GM12878 (cell line): ENCODE measurements at regions not wholly inside any gene's neighbourhood (a gene's known extent, or its start where the extent isn't known, plus 50 kb on each side); places are given as distances from the start of the nearest gene placed in this dataset.

ENCODE experiments used
- ATAC-seq: fragments of 200-7000 bp; cut with Tn5 transposase; 3 replicates; pipeline ENCODE4 v1.9.1; 2020; ENCODE audit warnings: mild to moderate bottlenecking, moderate library complexity
- BruUV-seq: library from RNA; stranded (reverse); fragments of 400-500 nt; replicated peaks from 2 replicates; lab custom pipeline; 2021; lab: Mats Ljungman, UMichigan
- CTCF ChIA-PET: fragments of 300-600 bp; sonication (Branson Sonifier 250); formaldehyde crosslinking; extraction: SDS; loops from one replicate; lab custom pipeline; 2021; ENCODE audit warnings: inconsistent platforms; lab: Yijun Ruan, JAX
- POLR2A ChIA-PET: fragments of 350-600 bp; formaldehyde crosslinking; extraction: SDS; loops from one replicate; lab custom pipeline; 2021; ENCODE audit warnings: inconsistent platforms; lab: Charles Lee
- RAD21 ChIA-PET: fragments of 300-600 bp; sonication (Branson Sonifier 250); formaldehyde crosslinking; loops from one replicate; lab custom pipeline; 2023; ENCODE audit warnings: antibody characterized with exemption; ENCODE audit not compliant: unreplicated experiment; lab: Charles Lee
- SMC1A ChIA-PET: fragments of 300-600 bp; sonication (Branson Sonifier 250); formaldehyde crosslinking; loops from one replicate; lab custom pipeline; 2023; ENCODE audit not compliant: unreplicated experiment, uncharacterized antibody; lab: Charles Lee
- DNase-seq: peaks from one replicate; pipeline ENCODE4 v3.0.0-alpha.2; 2011; ENCODE audit warnings: low read depth, low spot score
- FAIRE-seq: peaks from 3 replicates; lab custom pipeline; 2011; peaks lifted over from hg19 to GRCh38; lab: Jason Lieb, UNC
- H2AFZ ChIP-seq: 2 replicates; pipeline ENCODE4 v1.6.0; 2011; ENCODE audit warnings: low read depth, low read length, control low read depth; ENCODE audit not compliant: control insufficient read depth
- H3K27ac ChIP-seq: 2 replicates; pipeline ENCODE4 v1.5.1; 2011; ENCODE audit warnings: control low read depth; ENCODE audit not compliant: control insufficient read depth, insufficient read depth
- H3K27me3 ChIP-seq, 2 experiments: replicated peaks in 1 of 2; 2 replicates each; pipeline versions ENCODE4 v1.6.0 to v1.6.1; 2011; ENCODE audit warnings: low read length in 1 of 2; ENCODE audit not compliant: control insufficient read depth in 2 of 2, insufficient read depth in 2 of 2
- H3K36me3 ChIP-seq, 2 experiments: 2 replicates each; pipeline ENCODE4 v1.5.1; 2011; ENCODE audit warnings: low read length in 1 of 2; ENCODE audit not compliant: control insufficient read depth in 2 of 2, insufficient read depth in 2 of 2
- H3K4me1 ChIP-seq: 2 replicates; pipeline ENCODE4 v1.6.1; 2011; ENCODE audit warnings: mild to moderate bottlenecking, low read length, moderate library complexity, mixed read lengths; ENCODE audit not compliant: control insufficient read depth, insufficient read depth
- H3K4me2 ChIP-seq: 2 replicates; pipeline ENCODE4 v1.6.0; 2011; ENCODE audit warnings: control low read depth; ENCODE audit not compliant: control insufficient read depth, insufficient read depth
- H3K4me3 ChIP-seq: fragments of 200-600 bp; sonication (generic); 2 replicates; pipeline ENCODE4 v1.5.1; 2016
- H3K79me2 ChIP-seq: 2 replicates; pipeline ENCODE4 v1.6.0; 2011; ENCODE audit warnings: low read length; ENCODE audit not compliant: control insufficient read depth, insufficient read depth
- H3K9ac ChIP-seq: 2 replicates; pipeline ENCODE4 v1.8.0; 2011; ENCODE audit warnings: low read length, control low read depth, mixed read lengths; ENCODE audit not compliant: control insufficient read depth, insufficient read depth
- H3K9me3 ChIP-seq: replicated peaks from 3 replicates; pipeline ENCODE4 v1.5.1; 2011; ENCODE audit warnings: mild to moderate bottlenecking, low read length; ENCODE audit not compliant: control insufficient read depth, insufficient read depth
- H4K20me1 ChIP-seq: 2 replicates; pipeline ENCODE4 v1.6.0; 2011; ENCODE audit not compliant: control insufficient read depth, insufficient read depth
- ATF2 ChIP-seq: IDR thresholded peaks from 2 replicates; pipeline ENCODE4 v1.6.1; 2012; ENCODE audit warnings: low read length, inconsistent platforms
- CREM ChIP-seq: IDR thresholded peaks from 2 replicates; pipeline ENCODE4 v1.6.1; 2014; ENCODE audit warnings: antibody characterized with exemption, low read depth
- EZH2 ChIP-seq: IDR thresholded peaks from 2 replicates; pipeline ENCODE4 v1.6.1; 2012; ENCODE audit warnings: low read depth, mild to moderate bottlenecking, control low read depth, inconsistent platforms, low read length, borderline replicate concordance; ENCODE audit not compliant: control insufficient read depth
- KDM1A ChIP-seq: fragments of 200-600 bp; sonication (generic); IDR thresholded peaks from 2 replicates; pipeline ENCODE4 v1.6.1; 2016; ENCODE audit warnings: borderline replicate concordance
- NFIC ChIP-seq: IDR thresholded peaks from 2 replicates; pipeline ENCODE4 v1.6.1; 2012; ENCODE audit warnings: low read depth, mild to moderate bottlenecking, inconsistent platforms, low read length, moderate library complexity
- NKRF ChIP-seq: fragments of 450-650 bp; conservative IDR thresholded peaks from 2 replicates; pipeline ENCODE4 v1.6.1; 2017; ENCODE audit warnings: mild to moderate bottlenecking, moderate library complexity
- NR2C1 ChIP-seq: fragments of 450-650 bp; IDR thresholded peaks from 2 replicates; pipeline ENCODE4 v1.6.1; 2017; ENCODE audit warnings: antibody characterized with exemption, mild to moderate bottlenecking, moderate library complexity
- NRF1 ChIP-seq: conservative IDR thresholded peaks from 2 replicates; pipeline ENCODE4 v1.6.1; 2011; ENCODE audit warnings: mild to moderate bottlenecking, low read depth, low read length, improper control_type of control experiment
- PAX5 ChIP-seq: IDR thresholded peaks from 2 replicates; pipeline ENCODE4 v1.6.1; 2011; ENCODE audit warnings: low read depth, low read length, borderline replicate concordance
- PKNOX1 ChIP-seq: fragments of 450-650 bp; IDR thresholded peaks from 2 replicates; pipeline ENCODE4 v1.6.1; 2016; ENCODE audit warnings: mild to moderate bottlenecking
- POLR2AphosphoS5 ChIP-seq: IDR thresholded peaks from 2 replicates; pipeline ENCODE4 v1.6.1; 2011; ENCODE audit warnings: mild to moderate bottlenecking, low read length, inconsistent platforms
- RFX5 ChIP-seq: IDR thresholded peaks from 2 replicates; pipeline ENCODE4 v1.6.1; 2011; ENCODE audit warnings: low read depth, low read length, improper control_type of control experiment
- SIN3A ChIP-seq: IDR thresholded peaks from 2 replicates; pipeline ENCODE4 v1.6.1; 2012; ENCODE audit warnings: low read depth, low read length, improper control_type of control experiment
- SUPT20H ChIP-seq: IDR thresholded peaks from 2 replicates; pipeline ENCODE4 v1.6.1; 2011; ENCODE audit warnings: low read depth, mild to moderate bottlenecking, low read length, moderate library complexity, borderline replicate concordance; ENCODE audit not compliant: control insufficient read depth
- ZNF24 ChIP-seq: fragments of 450-650 bp; IDR thresholded peaks from 2 replicates; pipeline ENCODE4 v1.6.1; 2017; ENCODE audit warnings: antibody characterized with exemption, mild to moderate bottlenecking
- WGBS: methylation state at CpG from one replicate; pipeline ENCODE4 v1.1.6; 2016; ENCODE audit warnings: low lambda C conversion rate; ENCODE audit not compliant: insufficient replicate concordance, insufficient coverage; ENCODE audit errors: missing lambda C conversion rate; 5-methylcytosine and 5-hydroxymethylcytosine counted together
- in situ Hi-C: fragments of 300-500 bp; cut with MboI; formaldehyde crosslinking; loops from 9 replicates; pipeline ENCODE4 v1.14.3; 2018; ENCODE audit warnings: mixed read lengths
- intact Hi-C: fragments of 100-400 bp; cut with micrococcal nuclease; formaldehyde crosslinking; loops from one replicate; pipeline ENCODE4 v1.14.2; 2022; ENCODE audit not compliant: unreplicated experiment
- TF ChIP-seq, protein P1 (sequence below), 3 experiments: IDR thresholded peaks in 2 of 3; conservative IDR thresholded peaks in 1 of 3; 2 replicates each; pipeline ENCODE4 v1.5.1; 2011; ENCODE audit warnings: low read depth in 3 of 3, low read length in 3 of 3, mild to moderate bottlenecking in 3 of 3, control low read depth in 2 of 3, moderate library complexity in 2 of 3, inconsistent platforms in 1 of 3, mixed read lengths in 1 of 3; ENCODE audit not compliant: control insufficient read depth in 2 of 3, insufficient read depth in 1 of 3; ENCODE audit errors: extremely low read depth in 1 of 3

DNA sequence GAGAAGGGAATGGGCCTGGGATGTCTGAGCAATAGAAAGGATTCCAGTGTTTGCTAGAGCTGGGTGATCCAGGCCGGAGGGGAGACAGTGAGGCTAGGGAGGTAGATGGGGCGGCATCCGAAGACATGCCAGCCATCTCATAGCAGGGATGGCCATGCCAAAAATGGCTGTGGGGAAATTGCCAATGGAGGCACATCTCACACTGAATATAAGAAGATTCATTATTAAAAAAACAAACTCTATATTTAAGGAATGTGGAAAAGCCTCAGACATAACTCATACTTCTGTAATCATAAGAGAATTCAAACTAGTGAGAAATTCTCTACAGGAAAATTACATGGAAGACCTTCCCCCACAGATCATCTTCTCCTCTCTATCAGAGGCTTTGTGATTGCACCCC lies 289.2 kb downstream of the FGF9 start:
- H3K9me3 ChIP-seq = no peaks in the 10 kb centered on the region
- intact Hi-C loops (no loop called here), in situ Hi-C loops (no loop called here)
- H3K9ac ChIP-seq = no peak overlapping the region
- no peak overlapping the region for H3K4me2 ChIP-seq
- POLR2A ChIA-PET = no interaction called here
- 77% methylated on average over 3 of the region's 3 CpGs for WGBS
- H3K27ac ChIP-seq = no peak overlapping the region
- DNase-seq (no peak), FAIRE-seq (no peak), ATAC-seq (no peak)
- SMC1A ChIA-PET = no interaction called here
- no peaks in the 10 kb centered on the region for H3K27me3 ChIP-seq
- RAD21 ChIA-PET = no interaction called here
- CTCF ChIA-PET = no interaction called here
- H3K36me3 ChIP-seq = no peaks in the 10 kb centered on the region
- no peak overlapping the region for H2AFZ ChIP-seq
- no TSS peak for BruUV-seq
- H3K79me2 ChIP-seq = no peaks in the 10 kb centered on the region
- no peak for TF ChIP-seq NR2C1
- no peak for TF ChIP-seq NKRF
- TF ChIP-seq EZH2 = no peak
- TF ChIP-seq CREM = no peak
- no peak for TF ChIP-seq KDM1A
- TF ChIP-seq PAX5 = no peak
- no peak for TF ChIP-seq PKNOX1
- no peak for TF ChIP-seq NRF1
- no peak for TF ChIP-seq SIN3A
- TF ChIP-seq ZNF24 = no peak
- no peak for TF ChIP-seq POLR2AphosphoS5
- TF ChIP-seq ATF2 = no peak
- TF ChIP-seq NFIC = no peak
- no peak for TF ChIP-seq SUPT20H
- TF ChIP-seq, protein P1, sequence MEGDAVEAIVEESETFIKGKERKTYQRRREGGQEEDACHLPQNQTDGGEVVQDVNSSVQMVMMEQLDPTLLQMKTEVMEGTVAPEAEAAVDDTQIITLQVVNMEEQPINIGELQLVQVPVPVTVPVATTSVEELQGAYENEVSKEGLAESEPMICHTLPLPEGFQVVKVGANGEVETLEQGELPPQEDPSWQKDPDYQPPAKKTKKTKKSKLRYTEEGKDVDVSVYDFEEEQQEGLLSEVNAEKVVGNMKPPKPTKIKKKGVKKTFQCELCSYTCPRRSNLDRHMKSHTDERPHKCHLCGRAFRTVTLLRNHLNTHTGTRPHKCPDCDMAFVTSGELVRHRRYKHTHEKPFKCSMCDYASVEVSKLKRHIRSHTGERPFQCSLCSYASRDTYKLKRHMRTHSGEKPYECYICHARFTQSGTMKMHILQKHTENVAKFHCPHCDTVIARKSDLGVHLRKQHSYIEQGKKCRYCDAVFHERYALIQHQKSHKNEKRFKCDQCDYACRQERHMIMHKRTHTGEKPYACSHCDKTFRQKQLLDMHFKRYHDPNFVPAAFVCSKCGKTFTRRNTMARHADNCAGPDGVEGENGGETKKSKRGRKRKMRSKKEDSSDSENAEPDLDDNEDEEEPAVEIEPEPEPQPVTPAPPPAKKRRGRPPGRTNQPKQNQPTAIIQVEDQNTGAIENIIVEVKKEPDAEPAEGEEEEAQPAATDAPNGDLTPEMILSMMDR (IDR thresholded peaks at IDR 0.05 in 2 of 3, conservative IDR thresholded peaks at IDR 0.05 in 1 of 3; ENCODE audit: control insufficient read depth in 2 of 3, extremely low read depth in 1 of 3, insufficient read depth in 1 of 3, low read depth in 3 of 3, low read length in 3 of 3) = no peak
- no peak for TF ChIP-seq RFX5
- TF ChIP-seq, all 136 proteins: peak for 0
- no peaks in the 10 kb centered on the region for H4K20me1 ChIP-seq
- no peak overlapping the region for H3K4me3 ChIP-seq
- H3K4me1 ChIP-seq = no peaks in the 10 kb centered on the region
